H9 (cell line): ENCODE measurements at regions not wholly inside any gene's neighbourhood (a gene's known extent, or its start where the extent isn't known, plus 50 kb on each side); places are given as distances from the start of the nearest gene placed in this dataset.

ENCODE experiments used
- DNase-seq: peaks from one replicate; pipeline ENCODE4 v3.0.0-alpha.2; 2017
- H2AFZ ChIP-seq: one replicate; pipeline ENCODE4 v1.6.1; 2013; ENCODE audit warnings: mild to moderate bottlenecking, low read length, control low read depth, moderate library complexity
- H2AK5ac ChIP-seq: 2 replicates; pipeline ENCODE4 v1.6.1; 2013; ENCODE audit warnings: low read length, control low read depth, mixed read lengths; ENCODE audit not compliant: insufficient read length
- H2BK120ac ChIP-seq: one replicate; pipeline ENCODE4 v1.6.1; 2013; ENCODE audit warnings: low read depth, mild to moderate bottlenecking, low read length, control low read depth, inconsistent platforms; ENCODE audit not compliant: poor library complexity, severe bottlenecking
- H2BK12ac ChIP-seq: 2 replicates; pipeline ENCODE4 v1.6.1; 2013; ENCODE audit warnings: low read length, control low read depth, mixed read lengths, low read depth; ENCODE audit not compliant: insufficient read length
- H2BK15ac ChIP-seq: 2 replicates; pipeline ENCODE4 v1.6.1; 2013; ENCODE audit warnings: low read depth, low read length, control low read depth
- H2BK20ac ChIP-seq: one replicate; pipeline ENCODE4 v1.6.1; 2013; ENCODE audit warnings: low read depth, mild to moderate bottlenecking, low read length, control low read depth, inconsistent platforms; ENCODE audit not compliant: poor library complexity, severe bottlenecking
- H2BK5ac ChIP-seq: 2 replicates; pipeline ENCODE4 v1.6.1; 2013; ENCODE audit warnings: low read length, control low read depth, mixed read lengths; ENCODE audit not compliant: insufficient read length
- H3K14ac ChIP-seq: 2 replicates; pipeline ENCODE4 v1.6.1; 2013; ENCODE audit warnings: low read length, control low read depth; ENCODE audit not compliant: insufficient read depth
- H3K18ac ChIP-seq: 2 replicates; pipeline ENCODE4 v1.6.1; 2013; ENCODE audit warnings: low read depth, mild to moderate bottlenecking, mixed read lengths, low read length, control low read depth; ENCODE audit not compliant: insufficient read length
- H3K23ac ChIP-seq: 2 replicates; pipeline ENCODE4 v1.6.1; 2013; ENCODE audit warnings: low read length, control low read depth, mixed read lengths, low read depth; ENCODE audit not compliant: insufficient read length
- H3K23me2 ChIP-seq: 2 replicates; pipeline ENCODE4 v1.6.1; 2013; ENCODE audit warnings: low read depth, mild to moderate bottlenecking, mixed read lengths, low read length, control low read depth; ENCODE audit not compliant: insufficient read length, poor library complexity, severe bottlenecking
- H3K27ac ChIP-seq: 2 replicates; pipeline ENCODE4 v1.5.1; 2013; ENCODE audit warnings: low read length, control low read depth, mixed read lengths, low read depth; ENCODE audit not compliant: insufficient read length
- H3K27me3 ChIP-seq: 2 replicates; pipeline ENCODE4 v1.6.1; 2013; ENCODE audit warnings: low read length, control low read depth, inconsistent platforms; ENCODE audit not compliant: insufficient read depth
- H3K4ac ChIP-seq: 2 replicates; pipeline ENCODE4 v1.6.1; 2013; ENCODE audit warnings: low read depth, mild to moderate bottlenecking, control low read depth, inconsistent platforms, low read length, moderate library complexity
- H3K4me1 ChIP-seq: 2 replicates; pipeline ENCODE4 v1.6.1; 2013; ENCODE audit warnings: low read length, control low read depth, inconsistent platforms; ENCODE audit not compliant: insufficient read depth
- H3K4me2 ChIP-seq: 2 replicates; pipeline ENCODE4 v1.6.1; 2013; ENCODE audit warnings: low read length, control low read depth, mixed read lengths; ENCODE audit not compliant: insufficient read length, insufficient read depth
- H3K56ac ChIP-seq: 2 replicates; pipeline ENCODE4 v1.6.1; 2013; ENCODE audit warnings: low read depth, mild to moderate bottlenecking, mixed read lengths, low read length, control low read depth; ENCODE audit not compliant: insufficient read length
- H3K79me1 ChIP-seq: 2 replicates; pipeline ENCODE4 v1.6.1; 2013; ENCODE audit warnings: low read depth, mild to moderate bottlenecking, moderate library complexity, low read length, control low read depth, inconsistent platforms; ENCODE audit not compliant: insufficient read depth, poor library complexity, severe bottlenecking
- H3K79me2 ChIP-seq: 2 replicates; pipeline ENCODE4 v1.6.1; 2013; ENCODE audit warnings: low read length, control low read depth, inconsistent platforms; ENCODE audit not compliant: insufficient read depth
- H3K9ac ChIP-seq: 2 replicates; pipeline ENCODE4 v1.6.1; 2013; ENCODE audit warnings: low read length, control low read depth, mixed read lengths; ENCODE audit not compliant: insufficient read length; ENCODE audit errors: extremely low read depth
- H3K9me3 ChIP-seq: one replicate; pipeline ENCODE4 v1.6.1; 2013; ENCODE audit warnings: low read depth, low read length, inconsistent platforms; ENCODE audit not compliant: control insufficient read depth
- H3T11ph ChIP-seq: one replicate; pipeline ENCODE4 v1.6.1; 2013; ENCODE audit warnings: mild to moderate bottlenecking, low read length, control low read depth, inconsistent platforms
- H4K20me1 ChIP-seq: one replicate; pipeline ENCODE4 v1.6.1; 2013; ENCODE audit not compliant: control insufficient read depth, insufficient read length, insufficient read depth
- H4K5ac ChIP-seq: 2 replicates; pipeline ENCODE4 v1.6.1; 2013; ENCODE audit warnings: low read depth, mild to moderate bottlenecking, mixed read lengths, low read length, control low read depth; ENCODE audit not compliant: insufficient read length
- H4K8ac ChIP-seq: replicated peaks from 2 replicates; pipeline ENCODE4 v1.6.1; 2013; ENCODE audit warnings: low read length, control low read depth, mixed read lengths, low read depth; ENCODE audit not compliant: insufficient read length
- H4K91ac ChIP-seq: 2 replicates; pipeline ENCODE4 v1.6.1; 2013; ENCODE audit warnings: low read depth, mild to moderate bottlenecking, moderate library complexity, mixed read lengths, low read length, control low read depth; ENCODE audit not compliant: insufficient read length
- H3K27ac Mint-ChIP-seq, 3 experiments: 2 replicates in 2 of 3; 3 replicates in 1 of 3; pipeline ENCODE4 v1.8.0; 2020 to 2021; ENCODE audit warnings: mixed read lengths in 3 of 3, mild to moderate bottlenecking in 1 of 3, moderate library complexity in 1 of 3
- H3K27me3 Mint-ChIP-seq: 2 replicates; pipeline ENCODE4 v1.8.0; 2021; ENCODE audit warnings: low read depth, mild to moderate bottlenecking, moderate library complexity, mixed read lengths
- H3K36me3 Mint-ChIP-seq, 3 experiments: 2 replicates in 2 of 3; 3 replicates in 1 of 3; pipeline ENCODE4 v1.8.0; 2020 to 2021; ENCODE audit warnings: low read depth in 3 of 3, mixed read lengths in 3 of 3; ENCODE audit not compliant: insufficient read depth in 1 of 3
- H3K4me1 Mint-ChIP-seq, 2 experiments: 2 replicates each; pipeline ENCODE4 v1.8.0; 2020; ENCODE audit warnings: mixed read lengths in 2 of 2
- H3K4me3 Mint-ChIP-seq, 2 experiments: 2 replicates in 1 of 2; 3 replicates in 1 of 2; pipeline ENCODE4 v1.8.0; 2020 to 2021; ENCODE audit warnings: mild to moderate bottlenecking in 2 of 2, mixed read lengths in 2 of 2, moderate library complexity in 1 of 2
- H3K9me3 Mint-ChIP-seq, 2 experiments: 2 replicates in 1 of 2; 3 replicates in 1 of 2; pipeline ENCODE4 v1.8.0; 2020; ENCODE audit warnings: mild to moderate bottlenecking in 2 of 2, mixed read lengths in 2 of 2, moderate library complexity in 1 of 2
- CTCF ChIP-seq: fragments of 200-600 bp; sonication (generic); conservative IDR thresholded peaks from 3 replicates; pipeline ENCODE4 v1.8.0; 2021; ENCODE audit warnings: antibody characterized with exemption, mild to moderate bottlenecking
- WGBS: extraction: QIAGEN DNeasy Blood & Tissue Kit; methylation state at CpG from one replicate; pipeline ENCODE4 v1.1.7; 2013; ENCODE audit warnings: missing lambda C conversion rate, low lambda C conversion rate, mixed read lengths; ENCODE audit not compliant: insufficient read length; ENCODE audit errors: extremely low coverage; 5-methylcytosine and 5-hydroxymethylcytosine counted together

GRCh38 chr7:121576148-121576917 is 180.2 kb upstream of the FAM3C start:
- Histone ChIP-seq H3K23me2 (no peaks in the 10 kb centered on the region), H3T11ph (no peak overlapping the region), H4K20me1 (no peaks in the 10 kb centered on the region), H3K23ac (no peak overlapping the region), H2AFZ (no peak overlapping the region), H4K8ac (no peak overlapping the region), H2BK5ac (no peak overlapping the region), H2BK20ac (no peak overlapping the region), H3K4me1 (no peaks in the 10 kb centered on the region), H4K5ac (no peak overlapping the region), H3K79me1 (no peaks in the 10 kb centered on the region), H3K18ac (no peak overlapping the region), H3K14ac (no peak overlapping the region), H3K4ac (no peak overlapping the region), H2AK5ac (no peak overlapping the region), H3K9me3 (no peaks in the 10 kb centered on the region), H3K4me2 (no peak overlapping the region), H3K56ac (no peak overlapping the region), H4K91ac (no peak overlapping the region), H3K27me3 (no peaks in the 10 kb centered on the region), H2BK120ac (no peak overlapping the region), H3K9ac (no peak overlapping the region), H2BK15ac (no peak overlapping the region), H2BK12ac (no peak overlapping the region), H3K79me2 (no peaks in the 10 kb centered on the region), H3K27ac (no peak overlapping the region)
- WGBS, result no CpG with 5 or more reads among the region's 6 CpGs
- no peaks in the 10 kb centered on the region for H3K9me3 Mint-ChIP-seq
- no peaks in the 10 kb centered on the region for H3K27me3 Mint-ChIP-seq
- DNase-seq, result no peak
- no peaks in the 10 kb centered on the region for H3K36me3 Mint-ChIP-seq
- H3K4me1 Mint-ChIP-seq, result peaks cover 5 to 10% of the 10 kb centered on the region in 2 experiments
- no peak overlapping the region; a peak in 1 of 7 replicates for H3K27ac Mint-ChIP-seq
- TF ChIP-seq CTCF, result no peak
- H3K4me3 Mint-ChIP-seq, result no peak overlapping the region
